C4-2B (cell line): ENCODE measurements at regions not wholly inside any gene's neighbourhood (a gene's known extent, or its start where the extent isn't known, plus 50 kb on each side); places are given as distances from the start of the nearest gene placed in this dataset.

Experiments
- ZFX ChIP-seq: fragments of 450-650 bp; IDR thresholded peaks from 2 replicates; pipeline ENCODE4 v1.6.1; 2017
- TF ChIP-seq, protein P1 (sequence below): fragments of 450-650 bp; conservative IDR thresholded peaks from 2 replicates; pipeline ENCODE4 v1.5.1; 2017; ENCODE audit warnings: mild to moderate bottlenecking

DNA sequence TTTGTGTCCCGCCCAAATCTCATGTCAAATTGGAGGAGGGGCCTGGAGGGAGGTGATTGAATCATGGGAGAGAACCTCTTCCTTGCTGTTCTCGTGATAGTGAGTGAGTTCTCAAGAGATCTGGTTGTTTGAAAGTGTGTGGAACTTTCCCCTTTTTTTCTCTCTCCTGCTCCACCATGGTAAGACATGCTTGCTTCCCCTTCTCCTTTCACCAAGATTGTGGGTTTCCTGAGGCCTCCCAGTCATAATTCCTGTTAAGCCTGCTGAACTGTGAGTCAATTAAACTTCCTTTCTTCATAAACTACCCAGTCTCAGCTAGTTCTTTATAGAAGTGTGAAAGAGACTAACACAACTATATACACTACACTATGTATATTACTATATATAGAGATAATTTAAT lies 697.8 kb upstream of the HS3ST1 start:
- TF ChIP-seq, protein P1, sequence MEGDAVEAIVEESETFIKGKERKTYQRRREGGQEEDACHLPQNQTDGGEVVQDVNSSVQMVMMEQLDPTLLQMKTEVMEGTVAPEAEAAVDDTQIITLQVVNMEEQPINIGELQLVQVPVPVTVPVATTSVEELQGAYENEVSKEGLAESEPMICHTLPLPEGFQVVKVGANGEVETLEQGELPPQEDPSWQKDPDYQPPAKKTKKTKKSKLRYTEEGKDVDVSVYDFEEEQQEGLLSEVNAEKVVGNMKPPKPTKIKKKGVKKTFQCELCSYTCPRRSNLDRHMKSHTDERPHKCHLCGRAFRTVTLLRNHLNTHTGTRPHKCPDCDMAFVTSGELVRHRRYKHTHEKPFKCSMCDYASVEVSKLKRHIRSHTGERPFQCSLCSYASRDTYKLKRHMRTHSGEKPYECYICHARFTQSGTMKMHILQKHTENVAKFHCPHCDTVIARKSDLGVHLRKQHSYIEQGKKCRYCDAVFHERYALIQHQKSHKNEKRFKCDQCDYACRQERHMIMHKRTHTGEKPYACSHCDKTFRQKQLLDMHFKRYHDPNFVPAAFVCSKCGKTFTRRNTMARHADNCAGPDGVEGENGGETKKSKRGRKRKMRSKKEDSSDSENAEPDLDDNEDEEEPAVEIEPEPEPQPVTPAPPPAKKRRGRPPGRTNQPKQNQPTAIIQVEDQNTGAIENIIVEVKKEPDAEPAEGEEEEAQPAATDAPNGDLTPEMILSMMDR = no peak
- TF ChIP-seq ZFX = no peak
